HT-29 (cell line): ENCODE measurements at regions not wholly inside any gene's neighbourhood (a gene's known extent, or its start where the extent isn't known, plus 50 kb on each side); places are given as distances from the start of the nearest gene placed in this dataset.

Experiments
- DNase-seq: peaks from one replicate; pipeline ENCODE4 v3.0.0-alpha.2; 2015; ENCODE audit warnings: low spot score

DNA sequence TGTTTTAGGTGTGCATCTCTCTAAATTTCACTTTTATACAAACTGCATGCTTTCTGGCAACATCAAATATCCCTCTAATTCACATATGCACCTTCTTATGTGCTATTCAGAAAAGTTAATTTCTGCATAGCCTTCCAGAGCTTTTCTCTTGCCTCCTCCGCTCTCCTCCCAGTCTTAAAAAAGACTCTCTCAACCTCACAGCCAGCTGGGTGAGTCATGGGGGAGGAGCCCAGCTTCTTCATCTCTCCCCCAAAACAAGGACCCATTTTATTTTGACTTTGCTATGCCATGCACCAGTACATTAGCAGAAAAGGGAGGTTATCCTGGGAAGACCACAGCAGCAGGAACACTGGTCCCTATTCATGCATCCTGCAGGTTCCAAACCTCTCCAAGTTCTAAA lies 234.4 kb downstream of the KCNA4 start:
- DNase-seq, result no peak

DNA sequence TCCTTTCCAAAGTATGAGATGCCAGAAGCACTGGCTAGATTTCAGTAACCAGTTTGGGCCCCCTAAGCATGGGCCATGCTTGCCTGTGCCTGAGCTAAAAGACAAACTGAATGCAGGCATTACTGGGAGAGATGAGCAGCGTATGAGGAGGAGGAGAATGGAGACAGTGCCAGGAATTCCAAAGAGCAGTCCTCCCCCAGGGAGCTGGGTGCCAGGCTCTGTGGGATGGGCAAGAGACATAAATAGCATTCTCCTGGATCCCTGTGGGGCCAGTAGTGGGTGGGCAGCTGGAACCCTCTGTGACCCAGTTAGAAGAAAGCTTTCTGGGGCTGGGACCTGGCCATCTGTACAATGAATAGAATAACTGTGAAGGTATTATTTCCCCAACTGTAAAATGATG lies 235.6 kb downstream of the KCNA4 start:
- DNase-seq, result no peak

DNA sequence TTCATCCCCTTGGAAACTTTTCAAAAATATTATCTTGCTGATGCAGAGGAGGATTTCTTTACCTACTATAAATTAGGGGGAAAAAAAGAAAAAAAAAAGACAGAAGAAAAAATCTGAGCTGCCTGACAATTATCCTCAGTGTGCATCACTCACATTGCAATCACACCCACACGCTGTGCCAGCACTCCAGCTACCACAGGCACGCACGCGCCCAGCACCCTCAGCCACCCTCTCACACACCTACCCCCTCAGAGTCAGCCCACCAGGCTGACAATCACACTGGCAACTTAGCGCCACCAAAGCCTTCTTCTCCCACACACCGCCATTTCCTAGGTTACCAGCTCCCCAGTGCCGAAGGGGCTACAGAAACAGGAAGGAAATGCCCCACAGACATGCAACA lies 236.1 kb downstream of the KCNA4 start:
- no peak for DNase-seq

DNA sequence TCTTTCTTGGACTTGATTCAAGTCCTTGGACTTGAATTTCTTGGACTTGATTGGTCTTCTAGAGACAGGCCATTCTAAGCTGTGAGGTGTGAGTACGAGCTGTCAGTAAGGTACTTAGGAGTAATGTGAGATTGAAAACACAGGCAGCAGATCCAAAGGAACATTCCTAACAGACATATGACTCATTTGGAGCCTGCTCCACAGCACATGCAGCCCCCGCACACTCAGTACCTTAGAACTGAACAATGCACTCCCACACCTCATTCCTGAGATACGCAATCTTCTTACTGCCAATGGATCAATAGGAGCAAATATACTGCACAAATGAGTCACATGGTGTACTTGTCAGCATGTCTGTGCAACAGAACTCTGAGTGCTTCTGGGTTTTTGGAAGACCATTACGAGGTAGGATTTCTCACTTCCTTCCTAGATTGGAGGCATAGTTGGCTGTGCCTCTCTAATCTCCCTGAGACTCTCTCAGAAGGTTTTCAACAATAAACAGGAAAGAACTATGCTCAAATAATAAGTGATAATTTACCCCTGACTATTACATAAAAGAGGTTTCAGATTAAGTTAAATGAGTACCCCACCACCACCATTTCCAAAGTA lies 243.1 kb downstream of the KCNA4 start:
- DNase-seq, result no peak

DNA sequence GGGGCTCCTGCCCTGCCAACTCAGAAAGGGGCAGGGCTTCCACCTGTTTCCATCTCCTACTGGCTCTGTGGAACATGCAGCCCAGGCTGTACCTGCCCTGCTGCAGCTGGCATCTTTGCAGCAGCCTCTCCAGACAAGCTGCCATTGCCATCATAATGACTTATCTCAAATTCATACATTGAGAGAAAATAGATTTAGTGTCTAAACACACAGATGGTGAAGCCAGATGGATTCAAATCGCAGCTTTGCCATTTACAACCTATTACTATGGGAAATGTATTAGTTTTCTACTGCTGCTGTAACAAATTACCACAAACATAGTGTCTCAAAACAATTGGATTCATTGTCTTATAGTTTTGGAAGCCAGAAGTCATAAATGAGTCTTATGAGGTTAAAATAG lies 260.0 kb downstream of the KCNA4 start:
- no peak for DNase-seq

DNA sequence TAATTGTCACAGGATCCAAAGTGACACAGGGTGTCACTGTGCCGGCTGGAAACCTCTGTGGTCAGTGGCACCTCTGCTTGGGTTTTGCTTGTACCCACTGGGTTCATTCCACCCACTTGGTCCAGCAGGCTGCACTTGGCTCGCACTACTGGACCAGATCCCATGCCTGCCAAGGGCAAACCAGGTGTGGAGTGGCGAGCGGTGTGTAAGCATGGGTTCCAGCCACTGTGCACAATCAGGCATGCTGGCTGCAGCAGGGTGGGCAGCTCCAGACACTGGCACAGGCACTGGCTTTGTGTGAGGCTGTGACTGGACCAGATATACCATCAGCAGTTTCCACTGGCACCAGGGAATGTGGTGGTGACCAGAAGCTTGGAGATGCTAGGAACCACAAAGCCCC lies 261.4 kb downstream of the KCNA4 start:
- DNase-seq, result no peak

DNA sequence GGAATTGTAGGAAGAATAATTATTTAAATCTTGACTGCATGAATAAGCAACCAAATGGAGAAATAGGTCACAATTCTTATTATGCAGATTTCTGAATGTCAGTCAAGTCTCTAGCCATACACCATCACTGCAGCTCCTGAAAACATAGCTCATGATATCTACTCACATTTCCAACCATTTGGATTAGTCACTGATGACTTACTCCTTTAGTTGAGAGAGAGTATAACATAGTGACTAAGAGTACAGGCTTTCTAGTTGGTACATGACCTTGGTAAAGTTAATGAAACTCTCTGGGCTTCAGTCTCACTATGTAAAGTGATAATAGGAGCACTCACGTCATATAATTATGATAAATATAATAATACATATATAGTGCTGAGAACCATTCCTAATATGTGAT lies 265.2 kb downstream of the KCNA4 start:
- DNase-seq, result no peak

DNA sequence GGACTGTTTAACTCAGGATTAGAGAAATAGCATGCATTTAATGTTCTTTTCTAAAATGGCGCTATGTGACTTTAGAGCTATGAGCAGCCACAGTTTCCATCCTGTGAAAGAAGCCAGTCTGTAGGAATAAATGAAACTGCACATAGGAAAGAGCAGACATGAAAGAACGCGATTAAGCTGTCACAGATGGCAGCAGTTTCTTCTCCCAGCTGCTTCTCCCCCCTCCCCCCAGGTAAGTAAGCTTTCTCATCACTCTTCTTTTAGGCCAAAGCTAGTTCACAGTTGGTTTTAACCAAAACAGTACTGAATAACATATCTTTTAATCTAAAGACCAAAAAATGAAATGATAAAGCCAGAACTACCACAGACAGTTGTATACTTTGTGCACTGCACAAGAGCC lies 266.4 kb downstream of the KCNA4 start:
- DNase-seq, result no peak

DNA sequence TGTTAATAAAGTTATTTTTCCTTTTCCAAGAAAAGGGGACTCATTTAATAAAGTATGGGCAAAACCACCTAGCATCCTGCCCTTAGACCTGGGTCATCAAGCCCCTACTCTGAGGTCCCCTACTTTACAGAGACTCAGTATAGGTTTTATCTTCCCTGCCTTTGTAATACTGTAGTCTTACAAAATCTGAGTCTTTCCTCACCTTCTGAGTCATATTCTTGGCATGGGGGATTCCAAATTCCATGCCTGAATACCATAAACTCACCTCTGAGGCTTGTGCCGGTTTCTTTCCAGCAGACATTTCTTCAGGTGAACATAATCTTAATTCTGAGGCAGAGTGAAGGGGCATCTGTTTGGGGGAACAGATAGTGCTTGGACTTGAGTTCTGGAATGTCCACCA lies 282.5 kb downstream of the KCNA4 start:
- no peak for DNase-seq

DNA sequence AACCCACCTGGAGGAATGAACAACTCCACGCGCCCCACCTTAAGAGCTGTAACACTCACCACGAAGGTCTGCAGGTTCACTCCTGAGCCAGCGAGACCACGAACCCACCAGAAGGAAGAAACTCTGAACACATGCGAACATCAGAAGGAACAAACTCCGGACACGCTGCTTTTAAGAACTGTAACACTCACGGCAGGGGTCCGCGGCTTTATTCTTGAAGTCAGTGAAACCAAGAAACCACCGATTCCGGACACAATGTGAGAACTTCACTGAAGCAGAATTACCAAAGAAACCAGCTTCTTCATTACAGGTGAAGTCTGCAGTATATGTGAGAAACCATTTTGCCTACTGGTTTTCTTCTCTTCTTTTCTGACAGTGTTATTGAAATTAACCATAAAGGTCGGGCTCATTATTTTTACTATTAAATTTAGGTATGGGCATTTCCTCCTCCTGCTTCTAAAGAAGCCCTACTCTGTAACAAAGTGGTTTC lies 303.0 kb downstream of the KCNA4 start:
- DNase-seq, result no peak

DNA sequence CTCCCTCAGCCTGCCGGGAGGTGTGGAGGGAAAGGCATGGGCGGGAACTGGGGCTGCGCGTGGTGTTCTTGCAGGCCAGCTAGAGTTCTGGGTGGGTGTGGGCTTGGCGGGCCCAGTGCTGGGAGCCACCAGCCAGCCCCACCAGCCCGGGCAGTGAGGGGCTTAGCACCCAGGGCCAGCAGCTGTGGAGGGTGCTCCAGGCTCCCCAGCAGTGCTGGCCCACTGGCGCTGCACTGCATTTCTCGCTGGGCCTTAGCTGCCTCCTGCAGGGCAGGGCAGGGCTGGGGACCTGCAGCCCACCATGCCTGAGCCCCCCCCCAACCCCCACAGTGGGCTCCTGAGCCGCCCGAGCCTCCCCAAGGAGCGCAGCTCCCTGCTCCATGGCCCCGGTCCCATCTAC lies 304.2 kb downstream of the KCNA4 start:
- DNase-seq, result no peak

DNA sequence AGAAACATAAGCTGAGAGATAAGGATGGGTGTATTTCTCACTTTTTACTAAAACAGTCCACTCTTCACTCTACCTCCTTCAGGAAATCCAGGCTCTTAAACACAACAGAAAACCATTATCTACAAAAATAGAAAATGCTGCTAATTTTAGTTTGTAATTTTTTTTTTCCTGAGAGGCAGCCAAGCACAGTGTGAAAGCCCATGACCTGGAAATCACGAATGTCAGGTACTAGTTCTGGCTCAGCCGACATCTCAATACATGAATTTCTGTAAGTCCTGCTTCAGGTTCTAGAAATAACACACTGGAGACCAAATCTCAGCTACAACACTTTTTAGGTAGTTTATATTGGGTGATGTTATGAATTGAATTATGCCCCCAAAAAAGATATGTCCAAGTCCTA lies 308.9 kb downstream of the KCNA4 start:
- no peak for DNase-seq

DNA sequence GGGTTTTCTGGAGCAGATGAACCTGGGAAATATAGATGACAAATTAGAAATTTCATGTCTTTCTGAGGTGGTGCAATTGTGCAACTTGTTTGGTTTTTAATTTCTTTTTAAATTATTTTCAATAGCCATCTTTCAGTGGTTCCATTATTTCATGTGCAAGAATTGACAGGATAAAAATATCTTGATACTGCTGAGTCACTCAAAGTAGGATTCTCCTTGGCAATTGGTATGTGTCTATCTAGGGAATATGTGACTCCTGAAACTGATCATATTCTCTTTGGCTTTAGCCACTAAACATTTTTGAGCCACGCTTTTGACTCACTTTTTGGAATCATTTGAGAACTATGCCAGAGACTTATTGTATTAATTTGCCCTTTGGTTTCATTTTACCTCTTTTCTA lies 331.5 kb downstream of the KCNA4 start:
- DNase-seq, result no peak

DNA sequence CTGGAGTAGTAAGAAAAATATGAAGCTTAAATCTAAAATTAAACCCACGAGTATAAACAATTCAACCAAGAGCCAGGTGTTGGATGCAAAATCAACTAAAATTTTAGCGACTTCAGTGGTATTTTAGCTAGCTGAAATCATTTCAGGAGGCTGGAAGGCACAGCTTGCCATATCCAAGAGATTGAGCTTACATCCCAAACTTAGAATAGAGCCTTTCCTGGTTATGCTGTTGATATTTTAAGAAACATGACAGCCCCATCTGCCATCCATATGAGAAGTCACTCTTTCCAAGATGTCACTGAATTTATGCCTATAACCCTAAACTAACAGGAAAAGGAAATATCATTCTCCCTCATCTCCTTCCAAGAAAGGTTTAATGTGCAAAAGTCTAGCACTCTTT lies 334.0 kb downstream of the KCNA4 start:
- DNase-seq, result no peak

DNA sequence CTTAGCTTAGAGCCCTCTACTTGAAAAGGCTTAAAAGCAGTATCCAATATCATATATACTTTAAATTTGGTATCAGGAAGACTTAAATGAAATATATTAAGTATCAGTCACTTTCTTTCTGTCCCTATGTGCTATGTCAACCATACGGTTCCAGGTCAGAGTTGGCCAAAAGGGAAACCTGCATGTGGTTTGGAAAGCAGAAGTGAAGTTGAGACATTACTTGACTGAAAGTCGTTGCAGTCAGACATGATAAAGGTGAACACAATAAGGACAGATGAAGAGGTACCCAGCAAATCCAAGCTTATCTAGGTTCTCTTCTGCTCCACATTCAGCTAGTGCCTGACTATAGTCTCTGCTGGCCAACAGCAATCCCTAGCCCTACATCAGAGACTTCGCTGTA lies 336.8 kb downstream of the KCNA4 start:
- DNase-seq, result no peak

DNA sequence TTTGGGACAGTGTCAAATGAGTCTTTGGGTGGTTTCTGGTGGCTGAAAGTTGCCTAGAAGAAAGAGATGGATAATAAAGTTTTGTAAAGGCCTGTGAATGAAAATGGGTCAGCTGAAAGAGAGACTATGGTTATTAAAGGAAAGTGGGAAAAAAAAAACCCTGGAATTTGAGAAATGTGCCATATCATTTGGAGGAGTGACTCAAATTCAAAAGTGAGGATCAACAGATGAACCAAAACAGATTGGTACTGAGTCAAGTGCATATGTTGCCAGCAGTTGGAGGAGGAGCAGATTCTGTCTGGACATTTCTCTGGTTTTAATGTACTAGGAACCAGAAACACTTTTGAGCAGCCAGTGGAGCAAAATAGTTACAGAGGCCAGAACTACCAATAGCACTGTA lies 339.8 kb downstream of the KCNA4 start:
- no peak for DNase-seq

DNA sequence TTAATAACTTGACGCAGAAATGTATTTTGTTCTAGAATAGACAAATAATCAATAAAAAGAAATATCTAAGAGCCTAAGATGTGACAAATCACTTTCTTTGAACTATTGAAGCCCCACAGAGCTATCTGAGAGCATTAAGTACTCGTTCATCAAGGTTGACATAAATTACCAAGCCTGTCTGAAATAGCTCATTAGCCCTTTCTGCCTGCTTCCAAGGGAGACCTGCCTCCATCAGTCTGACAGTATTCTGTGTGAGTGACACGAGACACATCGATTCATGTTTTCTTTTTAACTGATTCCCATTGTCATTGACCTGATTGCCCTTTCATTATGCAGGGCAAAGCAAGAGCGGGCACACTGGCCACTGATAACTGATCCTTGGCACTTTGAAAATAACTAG lies 347.5 kb downstream of the KCNA4 start:
- DNase-seq, result no peak

DNA sequence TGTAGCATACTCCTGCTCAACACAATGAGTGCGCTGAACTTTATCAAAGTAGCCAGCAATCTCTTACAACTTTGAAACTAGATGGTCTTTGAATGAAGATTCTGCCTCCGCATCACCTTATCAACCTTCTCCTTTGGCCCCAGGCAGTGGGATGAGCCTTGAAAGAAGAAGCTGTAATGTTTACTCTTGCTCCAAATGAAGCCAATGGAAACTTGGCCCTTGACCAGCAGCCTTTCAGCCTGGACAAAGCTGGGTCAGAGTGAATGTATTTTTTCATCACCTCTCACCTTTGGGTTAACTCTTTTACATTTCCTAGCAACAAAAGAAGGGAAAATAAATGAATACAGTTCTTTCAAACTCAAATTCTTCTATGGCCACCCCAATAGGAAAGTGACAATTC lies 359.1 kb downstream of the KCNA4 start:
- DNase-seq, result no peak

DNA sequence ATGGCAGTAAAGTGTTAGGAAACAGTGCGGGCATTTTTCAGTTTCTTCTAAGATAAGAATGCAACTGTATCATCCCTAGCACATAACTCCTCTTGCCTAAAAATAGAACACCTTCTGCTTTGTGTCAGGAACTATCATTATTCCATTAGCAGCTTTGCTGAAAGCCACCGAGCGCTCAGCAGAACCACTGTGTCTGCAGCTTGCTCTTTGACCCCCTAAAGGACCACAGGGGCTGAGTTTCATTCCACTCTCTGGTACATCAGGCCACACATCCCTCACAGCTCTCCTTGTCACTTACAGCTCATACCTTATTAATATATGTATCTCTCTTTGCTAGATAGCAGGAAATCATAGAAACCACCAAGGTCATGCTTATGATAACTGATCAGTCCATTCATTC lies 360.2 kb downstream of the KCNA4 start:
- no peak for DNase-seq

DNA sequence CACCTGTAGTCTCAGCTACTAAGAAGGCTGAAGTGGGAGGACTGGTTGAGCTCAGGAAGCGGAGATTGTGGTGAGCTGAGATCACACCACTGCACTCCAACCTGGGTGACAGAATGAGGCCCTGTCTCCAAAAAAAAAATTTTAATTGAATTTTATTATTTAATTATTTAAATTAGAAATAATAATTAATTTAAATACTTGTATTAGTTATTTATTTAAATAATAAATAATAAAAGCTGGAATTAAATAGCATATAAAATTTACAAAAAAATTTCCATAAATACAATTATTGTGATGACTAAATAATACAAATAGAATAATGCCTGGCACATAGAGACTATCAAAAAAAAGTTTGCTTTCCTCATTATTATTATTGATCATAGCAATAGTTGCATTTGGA lies 371.5 kb downstream of the KCNA4 start:
- DNase-seq, result no peak

DNA sequence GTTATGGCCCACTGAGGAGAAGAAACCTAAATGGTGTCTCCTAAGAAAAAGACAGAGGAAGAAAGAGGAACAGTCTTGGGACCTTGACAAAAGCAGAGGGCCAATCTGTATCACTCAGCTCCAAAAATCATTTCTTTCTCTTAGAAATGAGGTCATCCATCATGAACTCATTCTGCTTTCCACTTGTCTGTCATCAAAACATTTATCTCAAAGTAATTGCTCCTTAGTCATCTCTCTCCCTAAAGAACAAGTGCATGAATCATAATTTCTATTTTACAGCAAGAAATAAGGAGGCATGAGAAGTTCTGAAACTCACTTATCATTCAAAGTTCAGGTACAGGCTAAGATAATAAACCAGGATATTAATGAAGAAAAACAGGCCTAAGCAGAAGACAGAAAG lies 375.6 kb downstream of the KCNA4 start:
- DNase-seq, result no peak

DNA sequence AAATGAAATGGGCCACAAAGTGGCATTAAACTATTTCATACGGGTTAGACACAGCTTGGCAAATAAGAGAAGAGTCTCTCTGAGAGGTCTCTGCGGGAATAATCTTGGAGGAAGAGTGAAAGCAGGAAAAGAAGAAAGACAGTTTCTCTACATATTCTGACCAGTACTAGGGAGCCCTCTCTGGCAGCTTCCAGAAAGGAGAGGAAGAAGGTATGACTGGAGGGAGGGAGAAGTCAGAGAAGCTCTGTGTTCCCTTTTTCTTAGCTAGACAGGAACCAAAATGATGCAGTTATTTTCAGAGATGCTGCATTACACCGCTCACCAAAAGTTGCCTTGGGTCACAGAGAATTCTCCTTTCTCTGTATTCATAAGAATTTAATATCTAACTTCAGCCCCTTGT lies 382.1 kb downstream of the KCNA4 start:
- DNase-seq, result no peak

DNA sequence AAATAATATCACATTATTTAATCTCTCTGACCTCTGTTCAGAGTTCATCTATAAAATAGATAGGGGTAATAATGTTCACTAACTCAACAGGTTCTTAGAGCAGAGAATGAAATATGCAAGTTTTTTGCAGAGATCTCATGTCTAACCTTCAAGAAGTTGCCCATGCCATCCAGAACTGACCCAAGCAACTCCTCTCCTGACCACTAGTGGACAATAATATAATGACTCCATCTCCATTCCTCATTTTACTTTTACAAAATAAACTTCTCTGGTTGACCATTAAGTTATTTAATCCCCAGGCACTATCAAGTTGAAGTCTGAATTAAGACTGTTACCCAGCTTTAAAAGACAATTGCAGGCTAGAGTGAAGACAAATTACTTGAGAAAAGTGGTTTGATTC lies 382.6 kb downstream of the KCNA4 start:
- DNase-seq, result peak; percentile 25

DNA sequence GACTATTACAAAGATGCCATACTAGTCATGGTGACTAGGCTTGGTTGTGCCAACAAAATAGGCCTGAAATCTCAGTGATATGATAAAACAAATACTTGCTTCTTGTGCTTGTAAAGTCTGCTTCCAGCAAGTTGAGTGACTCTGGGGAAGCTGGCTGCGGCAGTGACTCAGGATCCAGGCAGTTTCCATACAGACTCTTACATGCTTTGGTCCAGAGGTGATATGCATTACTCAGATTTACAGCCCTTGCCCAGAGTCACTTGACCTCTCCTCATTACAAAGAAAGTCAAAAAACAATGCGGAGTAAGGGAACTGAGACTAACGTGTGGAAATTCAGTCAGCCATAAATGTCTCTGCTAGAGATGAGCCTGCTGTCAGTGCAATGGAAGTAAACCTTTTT lies 387.5 kb downstream of the KCNA4 start:
- DNase-seq, result no peak
